ENCODE measurements at regions not wholly inside any gene's neighbourhood (a gene's known extent, or its start where the extent isn't known, plus 50 kb on each side); places are given as distances from the start of the nearest gene placed in this dataset.

DNA sequence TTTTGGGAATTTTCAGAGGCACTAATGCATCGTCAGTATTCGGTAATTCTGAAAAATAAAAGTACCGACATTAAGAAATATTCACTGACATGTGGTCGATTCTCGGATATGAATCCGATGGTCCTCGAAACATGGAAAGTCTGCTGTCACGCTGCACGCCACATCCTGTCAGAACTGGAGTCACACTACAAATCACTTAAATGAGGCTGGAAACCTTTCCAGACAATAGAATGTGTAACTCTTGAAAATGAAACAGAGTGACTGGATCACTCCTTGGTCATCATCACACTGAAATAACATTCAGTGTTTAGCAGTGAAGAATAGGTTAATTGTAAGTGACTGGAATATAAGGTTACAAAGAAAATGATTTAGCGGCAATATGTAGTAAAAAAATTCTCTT is 620.1 kb upstream of the ADAMTS5 start:
- no peaks in the 10 kb centered on the region for H3K4me1 ChIP-seq (ENCODE audit: insufficient read depth, low read length, poor library complexity, severe bottlenecking)
- no peak overlapping the region for H3K9ac ChIP-seq (ENCODE audit: low read depth, low read length, poor library complexity, severe bottlenecking)
- H3K4me2 ChIP-seq (ENCODE audit: low read depth, low read length, poor library complexity, severe bottlenecking) = no peak overlapping the region
- H3K36me3 ChIP-seq (ENCODE audit: insufficient read depth, low read length) = no peaks in the 10 kb centered on the region
- no peaks in the 10 kb centered on the region for H3K9me3 ChIP-seq (ENCODE audit: insufficient read depth, low read depth, low read length)
- H3K27me3 ChIP-seq (ENCODE audit: insufficient read depth, low read length, poor library complexity, severe bottlenecking) = no peaks in the 10 kb centered on the region
- no peaks in the 10 kb centered on the region for H3F3A ChIP-seq (ENCODE audit: low read depth)
- no peak overlapping the region for H2AFZ ChIP-seq (ENCODE audit: low read length)
- H3K9me2 ChIP-seq (replicated peaks; ENCODE audit: low read depth, low read length) = no peaks in the 10 kb centered on the region
- TF ChIP-seq EZH2phosphoT487 (IDR thresholded peaks at IDR 0.05; ENCODE audit: borderline replicate concordance) = no peak
- TF ChIP-seq, protein P1, sequence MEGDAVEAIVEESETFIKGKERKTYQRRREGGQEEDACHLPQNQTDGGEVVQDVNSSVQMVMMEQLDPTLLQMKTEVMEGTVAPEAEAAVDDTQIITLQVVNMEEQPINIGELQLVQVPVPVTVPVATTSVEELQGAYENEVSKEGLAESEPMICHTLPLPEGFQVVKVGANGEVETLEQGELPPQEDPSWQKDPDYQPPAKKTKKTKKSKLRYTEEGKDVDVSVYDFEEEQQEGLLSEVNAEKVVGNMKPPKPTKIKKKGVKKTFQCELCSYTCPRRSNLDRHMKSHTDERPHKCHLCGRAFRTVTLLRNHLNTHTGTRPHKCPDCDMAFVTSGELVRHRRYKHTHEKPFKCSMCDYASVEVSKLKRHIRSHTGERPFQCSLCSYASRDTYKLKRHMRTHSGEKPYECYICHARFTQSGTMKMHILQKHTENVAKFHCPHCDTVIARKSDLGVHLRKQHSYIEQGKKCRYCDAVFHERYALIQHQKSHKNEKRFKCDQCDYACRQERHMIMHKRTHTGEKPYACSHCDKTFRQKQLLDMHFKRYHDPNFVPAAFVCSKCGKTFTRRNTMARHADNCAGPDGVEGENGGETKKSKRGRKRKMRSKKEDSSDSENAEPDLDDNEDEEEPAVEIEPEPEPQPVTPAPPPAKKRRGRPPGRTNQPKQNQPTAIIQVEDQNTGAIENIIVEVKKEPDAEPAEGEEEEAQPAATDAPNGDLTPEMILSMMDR (conservative IDR thresholded peaks at IDR 0.05; ENCODE audit: low read length) = no peak
- no peak overlapping the region for H3K4me3 ChIP-seq (ENCODE audit: low read length, poor library complexity, severe bottlenecking)
- H3K79me2 ChIP-seq (ENCODE audit: insufficient read depth, low read length) = no peaks in the 10 kb centered on the region
- H4K20me1 ChIP-seq (ENCODE audit: insufficient read depth, low read length, poor library complexity, severe bottlenecking) = no peaks in the 10 kb centered on the region

DNA sequence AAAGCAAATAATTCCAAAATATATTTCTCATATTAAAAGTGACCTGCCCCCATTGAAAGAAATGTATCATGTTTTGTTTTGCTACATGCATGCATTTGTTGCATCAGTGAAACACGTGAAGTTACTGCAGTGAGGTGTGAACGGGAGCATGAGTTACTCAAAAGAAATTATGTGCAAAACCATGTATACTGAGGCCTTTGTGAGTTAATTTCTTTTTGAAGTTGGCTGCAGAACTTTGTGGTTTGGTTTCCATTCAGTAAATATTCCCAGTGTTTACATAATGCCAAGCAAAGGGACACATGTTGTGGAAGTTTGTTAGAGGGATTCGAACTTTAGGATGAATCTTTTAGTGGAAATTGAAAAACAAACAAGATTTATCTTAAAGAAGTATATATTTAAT is 619.4 kb upstream of the ADAMTS5 start:
- H3K36me3 ChIP-seq (ENCODE audit: insufficient read depth, low read length) = no peaks in the 10 kb centered on the region
- H3K4me1 ChIP-seq (ENCODE audit: insufficient read depth, low read length, poor library complexity, severe bottlenecking) = no peaks in the 10 kb centered on the region
- no peaks in the 10 kb centered on the region for H3K9me2 ChIP-seq (replicated peaks; ENCODE audit: low read depth, low read length)
- no peaks in the 10 kb centered on the region for H3F3A ChIP-seq (ENCODE audit: low read depth)
- H3K79me2 ChIP-seq (ENCODE audit: insufficient read depth, low read length) = no peaks in the 10 kb centered on the region
- H2AFZ ChIP-seq (ENCODE audit: low read length) = no peak overlapping the region
- H3K4me3 ChIP-seq (ENCODE audit: low read length, poor library complexity, severe bottlenecking) = no peak overlapping the region
- no peak overlapping the region for H3K9ac ChIP-seq (ENCODE audit: low read depth, low read length, poor library complexity, severe bottlenecking)
- H4K20me1 ChIP-seq (ENCODE audit: insufficient read depth, low read length, poor library complexity, severe bottlenecking) = no peaks in the 10 kb centered on the region
- no peak overlapping the region for H3K4me2 ChIP-seq (ENCODE audit: low read depth, low read length, poor library complexity, severe bottlenecking)
- H3K9me3 ChIP-seq (ENCODE audit: insufficient read depth, low read depth, low read length) = no peaks in the 10 kb centered on the region
- TF ChIP-seq, protein P1 (conservative IDR thresholded peaks at IDR 0.05; ENCODE audit: low read length) = no peak
- no peak for TF ChIP-seq EZH2phosphoT487 (IDR thresholded peaks at IDR 0.05; ENCODE audit: borderline replicate concordance)
- H3K27me3 ChIP-seq (ENCODE audit: insufficient read depth, low read length, poor library complexity, severe bottlenecking) = no peaks in the 10 kb centered on the region

DNA sequence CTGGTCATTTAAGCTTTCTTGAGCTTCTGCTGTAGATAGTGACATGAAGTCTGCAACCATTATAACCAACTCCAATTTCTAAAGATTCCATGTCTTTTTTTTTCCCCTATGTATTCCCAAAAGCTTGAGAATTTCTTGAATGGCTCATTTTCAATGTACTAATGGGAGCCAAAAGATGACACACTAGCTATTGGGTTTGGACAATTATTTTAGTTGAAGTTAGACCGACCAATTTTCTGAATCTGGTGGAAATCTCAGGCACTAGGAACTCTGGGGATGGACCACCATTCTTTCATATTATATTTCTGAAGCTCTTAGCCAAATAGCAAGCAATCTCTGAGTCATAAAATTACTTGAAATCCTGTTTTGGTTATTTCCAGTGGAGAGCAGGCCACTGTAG is 617.4 kb upstream of the ADAMTS5 start:
- TF ChIP-seq, protein P1 (conservative IDR thresholded peaks at IDR 0.05; ENCODE audit: low read length) = no peak
- no peak for TF ChIP-seq EZH2phosphoT487 (IDR thresholded peaks at IDR 0.05; ENCODE audit: borderline replicate concordance)
- H3K9me2 ChIP-seq (replicated peaks; ENCODE audit: low read depth, low read length) = no peaks in the 10 kb centered on the region
- no peak overlapping the region for H3K4me3 ChIP-seq (ENCODE audit: low read length, poor library complexity, severe bottlenecking)
- H3K79me2 ChIP-seq (ENCODE audit: insufficient read depth, low read length) = no peaks in the 10 kb centered on the region
- no peak overlapping the region for H3K4me2 ChIP-seq (ENCODE audit: low read depth, low read length, poor library complexity, severe bottlenecking)
- no peaks in the 10 kb centered on the region for H3K36me3 ChIP-seq (ENCODE audit: insufficient read depth, low read length)
- no peaks in the 10 kb centered on the region for H3K4me1 ChIP-seq (ENCODE audit: insufficient read depth, low read length, poor library complexity, severe bottlenecking)
- no peaks in the 10 kb centered on the region for H3K9me3 ChIP-seq (ENCODE audit: insufficient read depth, low read depth, low read length)
- no peaks in the 10 kb centered on the region for H3K27me3 ChIP-seq (ENCODE audit: insufficient read depth, low read length, poor library complexity, severe bottlenecking)
- H3F3A ChIP-seq (ENCODE audit: low read depth) = no peaks in the 10 kb centered on the region
- no peaks in the 10 kb centered on the region for H4K20me1 ChIP-seq (ENCODE audit: insufficient read depth, low read length, poor library complexity, severe bottlenecking)
- no peak overlapping the region for H3K9ac ChIP-seq (ENCODE audit: low read depth, low read length, poor library complexity, severe bottlenecking)
- no peak overlapping the region for H2AFZ ChIP-seq (ENCODE audit: low read length)

Measured in Loucy (cell line).